OCI-LY1 (cell line): ENCODE measurements at regions not wholly inside any gene's neighbourhood (a gene's known extent, or its start where the extent isn't known, plus 50 kb on each side); places are given as distances from the start of the nearest gene placed in this dataset.

Experiments used
- EZH2 ChIP-seq: fragments of 200-600 bp; sonication (generic), shearing (Covaris generic); IDR thresholded peaks from 2 replicates; pipeline ENCODE4 v1.8.0; 2017; ENCODE audit warnings: borderline replicate concordance, mixed run types, mild to moderate bottlenecking, antibody characterized with exemption, low read length, moderate library complexity, mixed read lengths
- TF ChIP-seq, protein P1 (sequence below): fragments of 200-600 bp; sonication (generic), shearing (Covaris generic); IDR thresholded peaks from 2 replicates; pipeline ENCODE4 v1.5.1; 2017; ENCODE audit warnings: mild to moderate bottlenecking, antibody characterized with exemption, low read length, moderate library complexity, mixed read lengths

DNA sequence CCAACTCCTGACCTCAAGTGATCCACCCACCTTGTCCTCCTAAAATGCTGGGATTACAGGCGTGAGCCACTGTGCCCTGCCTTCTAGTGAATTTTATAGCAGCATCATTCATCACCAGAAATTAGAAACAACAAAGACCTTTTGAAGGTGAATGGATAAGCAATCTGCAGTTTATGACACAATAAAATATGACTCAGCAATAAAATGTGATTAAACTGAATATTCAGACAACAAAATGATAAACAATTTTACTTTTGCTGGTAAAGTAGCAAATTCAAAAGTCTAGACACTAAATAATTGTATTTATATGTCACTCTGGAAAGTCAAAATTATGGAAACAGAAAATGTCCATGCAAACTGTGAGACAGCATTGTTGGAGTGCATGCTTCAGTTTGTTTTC, 656.6 kb downstream of the CBLN2 start:
- TF ChIP-seq, protein P1, sequence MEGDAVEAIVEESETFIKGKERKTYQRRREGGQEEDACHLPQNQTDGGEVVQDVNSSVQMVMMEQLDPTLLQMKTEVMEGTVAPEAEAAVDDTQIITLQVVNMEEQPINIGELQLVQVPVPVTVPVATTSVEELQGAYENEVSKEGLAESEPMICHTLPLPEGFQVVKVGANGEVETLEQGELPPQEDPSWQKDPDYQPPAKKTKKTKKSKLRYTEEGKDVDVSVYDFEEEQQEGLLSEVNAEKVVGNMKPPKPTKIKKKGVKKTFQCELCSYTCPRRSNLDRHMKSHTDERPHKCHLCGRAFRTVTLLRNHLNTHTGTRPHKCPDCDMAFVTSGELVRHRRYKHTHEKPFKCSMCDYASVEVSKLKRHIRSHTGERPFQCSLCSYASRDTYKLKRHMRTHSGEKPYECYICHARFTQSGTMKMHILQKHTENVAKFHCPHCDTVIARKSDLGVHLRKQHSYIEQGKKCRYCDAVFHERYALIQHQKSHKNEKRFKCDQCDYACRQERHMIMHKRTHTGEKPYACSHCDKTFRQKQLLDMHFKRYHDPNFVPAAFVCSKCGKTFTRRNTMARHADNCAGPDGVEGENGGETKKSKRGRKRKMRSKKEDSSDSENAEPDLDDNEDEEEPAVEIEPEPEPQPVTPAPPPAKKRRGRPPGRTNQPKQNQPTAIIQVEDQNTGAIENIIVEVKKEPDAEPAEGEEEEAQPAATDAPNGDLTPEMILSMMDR, result no peak
- TF ChIP-seq EZH2, result no peak
